ENCODE measurements at regions not wholly inside any gene's neighbourhood (a gene's known extent, or its start where the extent isn't known, plus 50 kb on each side); places are given as distances from the start of the nearest gene placed in this dataset.

DNA sequence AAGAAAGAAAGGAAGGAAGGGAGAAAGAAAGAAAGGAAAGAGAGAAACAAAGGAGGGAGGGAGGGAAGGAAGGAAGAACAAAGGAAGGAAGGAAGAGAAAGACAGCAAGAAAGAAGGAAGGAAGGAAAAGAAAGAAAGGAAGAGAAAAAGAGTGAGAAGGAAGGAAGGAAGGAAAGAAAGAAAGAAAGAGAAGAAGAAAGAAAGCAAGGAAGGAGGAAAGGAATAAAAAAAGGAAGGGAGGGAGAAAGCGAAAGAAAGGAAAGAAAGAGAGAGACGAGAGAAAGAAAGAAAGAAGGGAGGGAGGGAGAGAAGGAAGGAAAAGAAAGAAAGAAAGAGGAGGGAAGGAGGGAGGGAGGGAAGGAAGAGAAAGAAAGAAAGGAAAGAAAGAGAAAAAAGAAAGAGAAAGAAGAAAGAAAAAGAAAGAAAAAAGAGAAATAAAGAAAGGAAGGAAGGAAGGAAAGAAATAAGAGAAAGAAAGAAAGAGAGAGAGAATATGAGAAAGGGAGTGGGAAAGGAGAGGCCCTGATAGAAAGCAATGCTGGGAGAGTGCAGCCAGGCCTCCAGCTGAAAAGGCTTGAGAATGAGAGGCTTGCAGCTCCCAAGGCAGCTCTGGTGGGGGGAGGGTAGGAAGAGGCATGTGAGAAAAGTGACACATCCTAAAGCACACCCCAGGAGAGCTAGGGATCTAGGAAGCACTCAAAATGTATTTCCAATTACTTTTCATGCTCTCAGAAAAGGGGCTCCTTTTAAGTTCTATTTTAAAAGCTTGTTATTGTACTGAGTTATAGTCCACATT, 134.0 kb upstream of the ZIC3 start:
- peaks cover 4% of the 10 kb centered on the region for H3K4me1 ChIP-seq (ENCODE audit: low read depth)
- DNase-seq (no peak), ATAC-seq (no peak)
- H3K36me3 ChIP-seq (ENCODE audit: low read depth): no peaks in the 10 kb centered on the region
- intact Hi-C loops (cut with DNase I, micrococcal nuclease): no loop called here
- no peak overlapping the region for H3K4me3 ChIP-seq
- no peak for TF ChIP-seq CTCF (IDR thresholded peaks at IDR 0.05)
- no peaks in the 10 kb centered on the region for H3K9me3 ChIP-seq

DNA sequence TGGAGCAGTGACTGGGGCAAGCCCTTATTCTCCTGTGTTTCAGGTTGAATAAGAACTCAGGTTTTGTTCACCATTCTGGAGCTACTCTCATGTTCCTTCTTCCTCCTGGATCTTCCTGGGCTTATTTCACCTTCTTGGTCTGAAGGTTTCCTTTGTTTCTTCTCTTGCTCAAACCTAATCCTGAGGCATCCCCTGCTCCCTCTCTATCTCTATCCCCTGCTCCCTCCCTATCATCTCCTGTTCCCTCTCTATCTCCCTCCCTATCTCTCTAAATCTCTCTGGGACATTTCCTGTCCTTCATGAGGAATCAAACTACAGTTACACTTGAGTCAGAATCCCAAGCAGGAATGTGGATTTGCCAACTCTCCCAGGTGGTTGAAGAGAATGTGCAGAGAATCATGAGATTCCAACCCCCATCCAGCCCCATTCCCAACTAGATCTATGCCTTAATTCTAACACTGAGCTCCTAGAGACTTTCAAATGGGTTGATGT, 134.9 kb upstream of the ZIC3 start:
- TF ChIP-seq CTCF (IDR thresholded peaks at IDR 0.05): no peak
- Histone ChIP-seq H3K4me1 (ENCODE audit: low read depth) (peaks cover 4% of the 10 kb centered on the region), H3K36me3 (ENCODE audit: low read depth) (no peaks in the 10 kb centered on the region), H3K9me3 (no peaks in the 10 kb centered on the region), H3K4me3 (no peak overlapping the region)
- ATAC-seq: no peak
- intact Hi-C loops (cut with DNase I, micrococcal nuclease): no loop called here
- DNase-seq: no peak

GRCh38 chrX:137430301-137430700, 135.6 kb upstream of the ZIC3 start:
- no peak for TF ChIP-seq CTCF (IDR thresholded peaks at IDR 0.05)
- DNase-seq (no peak), ATAC-seq (no peak)
- H3K4me3 ChIP-seq: no peak overlapping the region
- no peaks in the 10 kb centered on the region for H3K9me3 ChIP-seq
- H3K36me3 ChIP-seq (ENCODE audit: low read depth): no peaks in the 10 kb centered on the region
- peaks cover 4% of the 10 kb centered on the region for H3K4me1 ChIP-seq (ENCODE audit: low read depth)
- intact Hi-C loops (cut with DNase I, micrococcal nuclease): no loop called here

GRCh38 chrX:137428766-137429591, 136.9 kb upstream of the ZIC3 start:
- TF ChIP-seq CTCF (IDR thresholded peaks at IDR 0.05): no peak
- no peak for ATAC-seq
- H3K4me1 ChIP-seq (ENCODE audit: low read depth): peaks cover 4% of the 10 kb centered on the region
- H3K36me3 ChIP-seq (ENCODE audit: low read depth): no peaks in the 10 kb centered on the region
- intact Hi-C loops (cut with DNase I, micrococcal nuclease): no loop called here
- no peak for DNase-seq
- no peak overlapping the region for H3K4me3 ChIP-seq
- no peaks in the 10 kb centered on the region for H3K9me3 ChIP-seq

GRCh38 chrX:137428221-137428661, 137.7 kb upstream of the ZIC3 start:
- no peak for ATAC-seq
- intact Hi-C loops (cut with DNase I, micrococcal nuclease): no loop called here
- Histone ChIP-seq H3K36me3 (ENCODE audit: low read depth) (no peaks in the 10 kb centered on the region), H3K9me3 (no peaks in the 10 kb centered on the region), H3K4me1 (ENCODE audit: low read depth) (peaks cover 4% of the 10 kb centered on the region), H3K4me3 (no peak overlapping the region)
- DNase-seq: no peak
- no peak for TF ChIP-seq CTCF (IDR thresholded peaks at IDR 0.05)
